HG02588 (cell line): ENCODE measurements at regions not wholly inside any gene's neighbourhood (a gene's known extent, or its start where the extent isn't known, plus 50 kb on each side); places are given as distances from the start of the nearest gene placed in this dataset.

Experiments
- ATAC-seq: cut with Tn5 transposase; IDR thresholded peaks from one replicate; pipeline ENCODE4 v1.9.1; 2021; ENCODE audit warnings: mild to moderate bottlenecking, moderate library complexity; ENCODE audit not compliant: unreplicated experiment

GRCh38 chr10:62545160-62546066 is 171.2 kb downstream of the ZNF365 start:
- ATAC-seq = no peak

- ATAC-seq = no peak
Observed at GRCh38 chr10:62548686-62549085, 174.5 kb downstream of the ZNF365 start.

GRCh38 chr10:62550173-62550572 is 176.0 kb downstream of the ZNF365 start:
- no peak for ATAC-seq

- peak; percentile 73 for ATAC-seq
Observed at GRCh38 chr10:62554632-62555199, 180.5 kb downstream of the ZNF365 start.

- ATAC-seq = no peak
Observed at GRCh38 chr10:62559481-62560200, 185.5 kb downstream of the ZNF365 start.

GRCh38 chr10:62560201-62560819 is 186.1 kb downstream of the ZNF365 start:
- no peak for ATAC-seq

- no peak for ATAC-seq
Observed at GRCh38 chr10:62561151-62561550, 187.0 kb downstream of the ZNF365 start.

- no peak for ATAC-seq
Observed at GRCh38 chr10:62562101-62562500, 187.9 kb downstream of the ZNF365 start.

- no peak for ATAC-seq
Observed at GRCh38 chr10:62562795-62563194, 188.6 kb downstream of the ZNF365 start.

GRCh38 chr10:62573929-62574328 is 199.8 kb downstream of the ZNF365 start:
- no peak for ATAC-seq

- no peak for ATAC-seq
Observed at GRCh38 chr10:62577076-62577475, 202.9 kb downstream of the ZNF365 start.

- no peak for ATAC-seq
Observed at GRCh38 chr10:62577666-62578291, 203.6 kb downstream of the ZNF365 start.

- no peak for ATAC-seq
Observed at GRCh38 chr10:62578301-62578700, 204.1 kb downstream of the ZNF365 start.

- no peak for ATAC-seq
Observed at GRCh38 chr10:62578916-62579315, 204.7 kb downstream of the ZNF365 start.

GRCh38 chr10:62580396-62580795 is 206.2 kb downstream of the ZNF365 start:
- ATAC-seq = no peak

- ATAC-seq = no peak
Observed at GRCh38 chr10:62581351-62581750, 207.2 kb downstream of the ZNF365 start.

GRCh38 chr10:62582101-62582705 is 208.0 kb downstream of the ZNF365 start:
- no peak for ATAC-seq

- no peak for ATAC-seq
Observed at GRCh38 chr10:62582804-62583208, 208.6 kb downstream of the ZNF365 start.

- ATAC-seq = peak; percentile 59
Observed at GRCh38 chr10:62583876-62584615, 209.9 kb downstream of the ZNF365 start.

GRCh38 chr10:62584731-62585130 is 210.6 kb downstream of the ZNF365 start:
- no peak for ATAC-seq
